Endodermal cell (in vitro differentiated cells): ENCODE measurements at regions not wholly inside any gene's neighbourhood (a gene's known extent, or its start where the extent isn't known, plus 50 kb on each side); places are given as distances from the start of the nearest gene placed in this dataset.

ENCODE experiments used
- DNase-seq: peaks from one replicate; pipeline ENCODE4 v3.0.0-alpha.2; 2017
- H3K27ac ChIP-seq: 2 replicates; pipeline ENCODE4 v1.5.1; 2013; ENCODE audit warnings: mild to moderate bottlenecking, low read depth, low read length, moderate library complexity
- H3K27me3 ChIP-seq: 2 replicates; pipeline ENCODE4 v1.6.1; 2013; ENCODE audit warnings: mild to moderate bottlenecking, low read length, moderate library complexity; ENCODE audit not compliant: insufficient read depth, control insufficient read depth, poor library complexity, severe bottlenecking
- H3K36me3 ChIP-seq: 2 replicates; pipeline ENCODE4 v1.7.0; 2013; ENCODE audit warnings: mild to moderate bottlenecking, low read length, moderate library complexity; ENCODE audit not compliant: control insufficient read depth, insufficient read depth
- H3K4me1 ChIP-seq: one replicate; pipeline ENCODE4 v1.7.0; 2013; ENCODE audit warnings: low read length; ENCODE audit not compliant: control insufficient read depth, insufficient read depth
- H3K4me3 ChIP-seq: 2 replicates; pipeline ENCODE4 v1.5.1; 2013; ENCODE audit warnings: mild to moderate bottlenecking, low read length, moderate library complexity
- H3K9ac ChIP-seq: 2 replicates; pipeline ENCODE4 v1.6.1; 2013; ENCODE audit warnings: mild to moderate bottlenecking, low read length, moderate library complexity; ENCODE audit not compliant: poor library complexity, severe bottlenecking; ENCODE audit errors: extremely low read depth
- H3K9me3 ChIP-seq: 2 replicates; pipeline ENCODE4 v1.6.1; 2013; ENCODE audit warnings: mild to moderate bottlenecking, low read length, moderate library complexity; ENCODE audit not compliant: control insufficient read depth
- H3K27ac Mint-ChIP-seq: 2 replicates; pipeline ENCODE4 v1.8.0; 2020; ENCODE audit warnings: mixed read lengths
- H3K27me3 Mint-ChIP-seq: 2 replicates; pipeline ENCODE4 v1.8.0; 2021; ENCODE audit warnings: mild to moderate bottlenecking, mixed read lengths; ENCODE audit not compliant: insufficient read depth
- H3K36me3 Mint-ChIP-seq: 2 replicates; pipeline ENCODE4 v1.8.0; 2020; ENCODE audit warnings: low read depth, mixed read lengths
- H3K4me1 Mint-ChIP-seq: 2 replicates; pipeline ENCODE4 v1.8.0; 2020; ENCODE audit warnings: mixed read lengths
- H3K4me3 Mint-ChIP-seq: 2 replicates; pipeline ENCODE4 v1.8.0; 2020; ENCODE audit warnings: mild to moderate bottlenecking, moderate library complexity, mixed read lengths
- H3K9me3 Mint-ChIP-seq: 2 replicates; pipeline ENCODE4 v1.8.0; 2020; ENCODE audit warnings: mild to moderate bottlenecking, mixed read lengths
- whole genome bisulfite sequencing, 2 experiments: methylation state at CpG; one replicate each; pipeline versions ENCODE4 v1.1.5 to v1.1.7; 2013; ENCODE audit warnings: missing lambda C conversion rate in 2 of 2, mixed read lengths in 1 of 2; ENCODE audit not compliant: insufficient coverage in 1 of 2, insufficient read length in 1 of 2; 5-methylcytosine and 5-hydroxymethylcytosine counted together
- TF ChIP-seq, protein P1 (sequence below): fragments of 200-600 bp; sonication (generic); conservative IDR thresholded peaks from 2 replicates; pipeline ENCODE4 v1.5.0; 2021; ENCODE audit warnings: antibody characterized with exemption, mild to moderate bottlenecking

- H3K9me3 Mint-ChIP-seq = no peaks in the 10 kb centered on the region
- H3K9me3 ChIP-seq = no peaks in the 10 kb centered on the region
- H3K36me3 ChIP-seq = no peaks in the 10 kb centered on the region
- no peak overlapping the region for H3K27ac Mint-ChIP-seq
- no peak overlapping the region for H3K4me3 ChIP-seq
- H3K36me3 Mint-ChIP-seq = no peaks in the 10 kb centered on the region
- no peak overlapping the region for H3K27ac ChIP-seq
- H3K9ac ChIP-seq = no peak overlapping the region
- H3K4me1 ChIP-seq = no peaks in the 10 kb centered on the region
- DNase-seq = peak; percentile 56
- WGBS, 2 experiments = 67 to 80% methylated on average over 2 of the region's 2 CpGs
- no peaks in the 10 kb centered on the region for H3K27me3 ChIP-seq
- H3K4me1 Mint-ChIP-seq = peaks cover 15% of the 10 kb centered on the region
- H3K4me3 Mint-ChIP-seq = no peak overlapping the region
- no peaks in the 10 kb centered on the region for H3K27me3 Mint-ChIP-seq
- TF ChIP-seq, protein P1, sequence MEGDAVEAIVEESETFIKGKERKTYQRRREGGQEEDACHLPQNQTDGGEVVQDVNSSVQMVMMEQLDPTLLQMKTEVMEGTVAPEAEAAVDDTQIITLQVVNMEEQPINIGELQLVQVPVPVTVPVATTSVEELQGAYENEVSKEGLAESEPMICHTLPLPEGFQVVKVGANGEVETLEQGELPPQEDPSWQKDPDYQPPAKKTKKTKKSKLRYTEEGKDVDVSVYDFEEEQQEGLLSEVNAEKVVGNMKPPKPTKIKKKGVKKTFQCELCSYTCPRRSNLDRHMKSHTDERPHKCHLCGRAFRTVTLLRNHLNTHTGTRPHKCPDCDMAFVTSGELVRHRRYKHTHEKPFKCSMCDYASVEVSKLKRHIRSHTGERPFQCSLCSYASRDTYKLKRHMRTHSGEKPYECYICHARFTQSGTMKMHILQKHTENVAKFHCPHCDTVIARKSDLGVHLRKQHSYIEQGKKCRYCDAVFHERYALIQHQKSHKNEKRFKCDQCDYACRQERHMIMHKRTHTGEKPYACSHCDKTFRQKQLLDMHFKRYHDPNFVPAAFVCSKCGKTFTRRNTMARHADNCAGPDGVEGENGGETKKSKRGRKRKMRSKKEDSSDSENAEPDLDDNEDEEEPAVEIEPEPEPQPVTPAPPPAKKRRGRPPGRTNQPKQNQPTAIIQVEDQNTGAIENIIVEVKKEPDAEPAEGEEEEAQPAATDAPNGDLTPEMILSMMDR = no peak
Measured at GRCh38 chr13:76414320-76414719, 471.9 kb downstream of the KCTD12 start.

- Mint-ChIP-seq H3K36me3 (no peaks in the 10 kb centered on the region), H3K27ac (no peak overlapping the region), H3K9me3 (no peaks in the 10 kb centered on the region), H3K4me1 (no peaks in the 10 kb centered on the region), H3K4me3 (no peak overlapping the region), H3K27me3 (no peaks in the 10 kb centered on the region)
- Histone ChIP-seq H3K9ac (no peak overlapping the region), H3K9me3 (no peaks in the 10 kb centered on the region), H3K4me1 (no peaks in the 10 kb centered on the region), H3K27me3 (no peaks in the 10 kb centered on the region), H3K4me3 (no peak overlapping the region), H3K27ac (no peak overlapping the region), H3K36me3 (no peaks in the 10 kb centered on the region)
- TF ChIP-seq, protein P1 = no peak
- no peak for DNase-seq
Measured at GRCh38 chr13:76406243-76406642, 480.0 kb downstream of the KCTD12 start.

- H3K9ac ChIP-seq = no peak overlapping the region
- no peak overlapping the region for H3K4me3 ChIP-seq
- H3K4me1 ChIP-seq = no peaks in the 10 kb centered on the region
- no peak overlapping the region for H3K27ac Mint-ChIP-seq
- no peak for DNase-seq
- no peaks in the 10 kb centered on the region for H3K36me3 Mint-ChIP-seq
- no peaks in the 10 kb centered on the region for H3K9me3 ChIP-seq
- no peaks in the 10 kb centered on the region for H3K36me3 ChIP-seq
- H3K27ac ChIP-seq = no peak overlapping the region
- H3K4me3 Mint-ChIP-seq = no peak overlapping the region
- TF ChIP-seq, protein P1 = no peak
- no peaks in the 10 kb centered on the region for H3K9me3 Mint-ChIP-seq
- no peaks in the 10 kb centered on the region for H3K27me3 Mint-ChIP-seq
- H3K4me1 Mint-ChIP-seq = no peaks in the 10 kb centered on the region
- H3K27me3 ChIP-seq = no peaks in the 10 kb centered on the region
- WGBS, 2 experiments = 92 to 100% methylated on average over 1 of the region's 1 CpG
Measured at GRCh38 chr13:76398425-76398824, 487.8 kb downstream of the KCTD12 start.
